Smooth muscle cell of the brain vasculature (primary cell): ENCODE measurements at regions not wholly inside any gene's neighbourhood (a gene's known extent, or its start where the extent isn't known, plus 50 kb on each side); places are given as distances from the start of the nearest gene placed in this dataset.
A peak's percentile ranks its signal among the peaks of the same experiment; 100 is the strongest.

ENCODE experiments used
- DNase-seq: peaks from one replicate; pipeline ENCODE4 v3.0.0-alpha.2; 2012; ENCODE audit warnings: low read depth, low spot score

DNA sequence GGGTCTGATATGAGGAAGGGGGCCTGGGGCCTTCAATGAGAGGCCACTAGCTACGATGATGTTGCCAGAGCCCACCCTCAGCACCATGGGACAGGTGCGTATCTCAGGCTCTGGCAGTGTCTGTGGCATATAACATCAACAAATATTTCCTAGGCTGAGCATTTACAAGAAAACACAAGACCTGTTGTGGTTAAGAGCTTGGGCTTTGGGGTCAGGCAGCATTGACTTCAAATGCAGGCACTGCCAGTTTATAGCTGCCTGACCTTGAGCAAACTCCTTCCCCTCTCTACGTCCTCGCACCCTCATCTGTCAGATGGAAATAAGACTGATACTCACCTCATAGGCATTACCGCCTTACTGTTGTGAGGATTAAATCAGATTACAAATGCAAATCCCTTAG lies 156.0 kb downstream of the KATNAL1 start:
- no peak for DNase-seq

GRCh38 chr13:30149248-30149647 lies 158.1 kb downstream of the KATNAL1 start:
- no peak for DNase-seq

DNA sequence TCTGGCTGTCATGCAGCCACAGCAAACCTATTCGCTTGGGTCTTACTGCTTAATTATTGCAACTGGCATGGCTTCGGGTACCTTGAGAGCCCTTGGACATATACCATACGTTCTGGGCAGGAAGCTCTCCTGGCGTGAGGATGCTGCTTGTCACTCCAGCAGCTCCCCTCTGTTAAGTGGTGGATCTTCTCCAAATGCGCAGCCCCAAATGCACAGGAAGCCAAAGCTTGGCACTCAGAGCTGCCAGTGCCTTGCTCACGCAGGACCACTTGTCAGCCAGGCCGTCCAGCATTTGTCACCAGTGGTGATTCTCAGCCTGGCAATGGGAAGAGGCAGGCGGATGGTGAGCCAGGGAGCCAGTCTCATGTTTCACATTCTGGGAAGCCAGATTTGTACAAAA lies 158.6 kb downstream of the KATNAL1 start:
- no peak for DNase-seq

DNA sequence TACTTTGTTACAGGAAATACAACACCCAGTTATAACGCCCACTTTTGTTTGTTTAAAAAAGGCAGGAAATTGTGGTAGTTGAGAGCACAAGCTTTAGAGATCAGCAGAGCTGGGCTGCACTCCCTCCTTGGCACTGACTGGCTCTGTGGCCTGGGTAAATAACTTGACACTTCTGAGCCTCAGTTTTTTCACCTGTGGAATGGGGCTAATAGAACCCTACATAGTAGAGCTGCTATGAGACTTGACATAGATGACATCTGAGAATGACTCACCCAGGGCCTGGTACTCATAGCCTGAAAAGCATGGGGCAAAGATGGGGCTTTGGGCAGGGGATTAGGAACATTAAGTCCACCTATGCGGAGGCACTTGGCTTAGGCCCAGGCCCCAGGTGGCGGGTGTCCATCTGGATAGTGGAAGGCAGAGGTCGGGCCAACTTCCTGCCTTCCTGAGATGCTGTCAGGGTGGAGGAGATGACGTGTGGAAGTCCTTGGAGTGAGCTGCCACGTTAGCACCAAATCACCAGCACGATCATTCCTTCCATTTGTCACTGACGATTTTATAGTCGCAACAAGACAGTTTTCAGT lies 159.1 kb downstream of the KATNAL1 start:
- no peak for DNase-seq

DNA sequence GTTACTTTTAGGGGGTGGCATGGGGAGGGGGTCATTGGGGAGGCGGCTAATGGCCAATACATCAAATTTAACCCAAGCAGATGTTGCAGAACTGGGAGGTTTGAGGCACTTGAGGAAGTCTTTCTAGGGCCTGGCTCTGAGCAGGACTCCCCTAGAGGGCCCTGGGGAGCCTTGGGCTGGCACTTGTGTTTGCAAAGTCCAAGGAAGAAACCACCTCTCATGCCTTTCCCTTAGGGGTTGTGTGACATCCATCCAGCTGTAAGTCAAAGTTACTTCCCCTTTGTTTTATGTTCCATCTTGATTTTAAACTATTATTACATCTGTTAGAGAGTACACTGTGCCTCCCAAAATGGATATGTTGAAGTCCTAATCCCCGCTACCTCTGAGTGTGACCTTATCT lies 159.9 kb downstream of the KATNAL1 start:
- no peak for DNase-seq

DNA sequence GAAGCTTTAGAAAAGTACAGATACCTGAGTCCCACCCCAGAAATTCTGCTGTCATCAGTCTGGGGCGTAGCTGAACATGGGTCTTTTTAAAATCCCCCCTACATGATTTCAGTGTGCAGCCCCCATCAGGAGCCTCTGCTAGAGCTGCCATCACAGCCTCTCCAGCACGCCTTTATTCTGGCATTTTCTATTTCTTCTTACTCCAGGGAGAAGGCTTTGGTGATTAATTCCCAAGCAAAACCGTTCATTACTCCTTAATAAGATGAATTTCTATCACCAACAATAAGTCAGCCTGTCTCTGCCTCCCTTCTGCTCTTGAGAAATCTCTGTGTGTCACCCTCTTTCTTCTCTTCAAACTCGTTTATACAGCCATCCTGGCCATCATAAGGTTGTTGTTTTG lies 160.3 kb downstream of the KATNAL1 start:
- DNase-seq: no peak

DNA sequence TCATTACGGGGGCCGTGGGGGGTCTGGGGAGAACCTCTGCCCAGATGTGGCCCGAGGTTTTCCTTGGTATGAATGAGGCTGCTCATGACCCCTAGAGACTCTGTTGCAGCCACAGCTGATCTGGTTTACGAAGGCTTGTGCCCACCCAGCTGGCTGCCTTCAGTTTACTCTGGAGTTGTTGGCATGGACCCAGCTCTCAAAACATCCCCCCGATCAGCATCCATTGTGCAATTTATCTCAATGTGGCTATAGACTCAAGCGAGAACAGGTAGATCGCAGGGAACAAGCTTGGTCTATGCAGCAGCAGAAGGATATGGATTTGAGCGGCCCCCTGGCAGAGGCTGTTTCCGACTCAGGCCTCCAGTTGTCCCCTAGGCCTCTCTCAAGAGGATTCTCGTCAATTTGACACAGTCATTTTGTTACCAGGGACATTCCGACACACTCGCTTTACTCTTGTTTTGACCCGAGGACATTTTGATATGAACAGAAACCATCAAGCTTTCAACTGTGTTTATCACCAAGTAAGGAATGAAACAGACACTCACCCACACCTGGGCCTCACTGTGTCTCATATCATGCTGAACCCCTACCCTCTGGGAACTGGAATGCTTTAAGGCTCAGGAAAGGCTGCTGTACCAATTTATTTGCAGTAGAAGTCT lies 161.5 kb downstream of the KATNAL1 start:
- no peak for DNase-seq

DNA sequence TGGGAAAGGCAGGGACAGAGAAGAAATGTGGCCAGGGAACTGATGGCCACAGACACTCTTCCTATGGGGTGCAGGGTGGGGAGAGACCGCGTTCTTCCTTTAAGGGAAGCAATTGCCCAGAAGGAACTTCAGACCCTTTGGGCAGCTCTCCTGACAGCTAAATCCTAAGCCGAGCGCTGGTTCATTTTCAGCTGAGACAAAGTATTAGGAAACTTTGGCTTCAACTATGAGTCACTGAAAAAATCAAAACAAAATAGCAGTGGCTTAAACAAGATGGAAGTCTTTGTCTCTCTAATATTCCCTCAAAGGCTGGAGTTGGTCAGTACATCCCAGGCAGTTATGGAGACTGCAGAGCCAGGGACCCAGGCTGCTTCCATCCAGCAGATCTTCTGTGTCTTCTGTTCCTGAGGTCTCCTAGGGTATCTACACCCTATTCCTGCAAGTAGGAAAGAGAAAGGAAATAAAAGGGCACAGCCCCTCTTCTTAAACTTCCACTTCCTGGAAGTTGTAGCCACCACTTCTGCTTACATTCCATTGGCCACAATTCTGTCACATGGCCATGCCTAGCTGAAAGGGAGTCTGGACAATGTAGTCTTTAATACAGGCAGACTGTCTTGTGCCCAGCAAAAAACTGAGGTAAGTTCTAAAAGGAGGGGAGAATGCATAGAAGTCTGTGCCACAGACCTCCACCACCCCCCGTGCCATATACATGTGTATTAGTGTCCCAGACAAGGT lies 163.5 kb downstream of the KATNAL1 start:
- no peak for DNase-seq

DNA sequence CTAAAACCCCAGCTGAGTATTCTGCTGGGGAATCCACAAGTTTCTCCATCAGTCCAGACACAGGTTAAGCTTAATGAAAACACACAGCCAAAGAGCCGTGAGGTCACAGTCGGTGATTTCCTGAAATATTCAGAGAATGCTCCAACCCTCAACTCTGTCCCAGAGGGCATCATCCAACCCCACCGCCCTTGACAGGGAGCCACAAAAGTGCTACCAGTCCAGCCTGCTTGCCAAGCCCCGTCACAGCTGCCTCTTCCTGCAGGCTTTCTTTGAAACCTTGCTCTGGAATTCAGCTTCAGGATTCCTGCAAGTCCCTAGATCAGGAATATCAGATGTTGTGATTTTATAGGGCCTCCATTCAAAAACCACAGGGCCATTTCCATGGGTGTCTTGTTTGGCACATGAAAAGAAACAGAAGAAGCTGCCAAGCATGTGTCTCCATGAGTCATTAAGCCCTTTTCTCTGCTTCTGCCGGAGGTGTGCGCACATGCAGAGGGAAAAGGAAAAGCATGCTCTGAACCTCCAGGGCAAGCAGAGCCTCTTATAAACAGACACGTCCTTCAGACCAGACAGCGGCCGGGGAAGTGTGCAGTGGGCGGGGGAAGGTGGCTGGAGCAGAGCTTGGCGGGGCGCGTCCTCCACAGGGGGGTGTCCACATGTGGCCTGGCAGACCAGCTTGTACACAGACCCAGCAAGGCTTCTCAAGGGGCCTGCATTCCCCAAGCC lies 164.7 kb downstream of the KATNAL1 start:
- DNase-seq: peak; percentile 83

DNA sequence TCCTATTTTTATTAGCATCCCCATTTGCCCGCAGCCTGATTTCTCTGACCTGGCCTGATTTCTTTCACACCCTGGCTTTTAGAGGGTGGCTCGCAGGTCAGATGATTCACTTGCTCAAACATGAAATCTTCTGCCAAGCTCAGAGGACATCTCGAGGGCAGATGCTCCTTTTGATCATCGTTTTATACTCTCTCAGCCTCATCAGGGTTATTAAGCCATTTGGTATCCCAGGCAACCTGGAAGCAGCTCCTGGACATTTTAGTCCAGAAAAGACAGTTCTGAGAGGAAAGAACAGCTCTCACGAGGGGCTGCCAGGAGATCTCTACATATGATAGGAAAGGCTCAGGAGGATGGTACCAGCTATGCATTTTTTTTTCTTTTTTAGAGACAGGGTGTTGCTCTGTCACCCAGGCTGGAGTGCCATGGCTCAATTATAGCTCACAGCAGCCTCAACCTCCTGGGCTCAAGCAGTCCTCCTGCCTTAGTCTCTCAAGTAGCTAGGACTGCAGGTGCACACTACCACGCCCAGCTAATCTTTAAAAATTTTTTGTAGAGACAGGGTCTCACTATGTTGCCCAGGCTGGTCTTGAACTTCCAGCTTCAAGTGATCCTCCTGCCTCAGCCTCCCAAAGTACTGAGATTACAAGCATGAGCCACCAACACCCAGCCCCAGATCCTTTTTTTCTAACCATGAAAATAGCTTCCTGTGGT lies 165.4 kb downstream of the KATNAL1 start:
- no peak for DNase-seq

- no peak for DNase-seq
Measured at GRCh38 chr13:30140973-30141372, 166.4 kb downstream of the KATNAL1 start.

- DNase-seq: no peak
Measured at GRCh38 chr13:30138511-30138910, 168.8 kb downstream of the KATNAL1 start.

DNA sequence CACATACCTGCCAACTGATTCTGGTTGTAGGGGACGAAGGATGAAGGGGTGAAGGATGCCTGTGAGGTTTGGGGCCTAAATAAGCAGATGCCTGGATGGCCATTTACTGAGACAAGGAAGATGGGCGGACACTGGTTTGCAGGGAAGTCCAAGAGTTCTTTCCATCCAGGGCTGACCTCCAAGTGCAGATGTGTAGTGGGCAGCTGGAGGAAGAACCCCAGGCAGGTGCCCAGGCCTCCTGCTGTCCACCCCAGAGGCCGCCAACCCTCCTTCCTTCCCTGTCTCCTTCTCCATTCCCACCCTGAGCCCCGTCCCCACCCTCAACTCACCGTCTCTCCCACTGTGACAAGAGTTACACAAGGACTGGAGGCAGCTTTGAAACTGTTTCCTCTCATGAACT lies 171.5 kb downstream of the KATNAL1 start:
- DNase-seq: no peak

DNA sequence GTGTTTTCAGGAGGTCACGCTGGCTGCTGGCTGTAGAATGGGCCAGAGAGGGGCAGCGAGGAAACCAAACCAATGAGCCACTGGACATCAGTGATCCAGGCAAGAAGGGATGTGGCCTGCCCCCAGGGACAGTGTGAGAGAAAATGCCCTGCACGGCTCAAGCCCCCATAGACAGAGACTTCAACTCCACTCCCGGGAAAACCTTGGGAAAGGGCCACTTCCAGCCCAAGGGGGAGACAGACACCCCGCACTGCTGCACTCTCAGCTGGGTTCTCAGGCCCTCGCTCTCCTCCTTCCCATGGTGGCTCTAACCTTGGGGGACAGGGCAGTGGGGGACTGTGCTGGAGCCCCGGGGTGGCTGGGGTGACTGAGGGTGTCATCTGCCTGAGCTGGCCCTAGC lies 172.0 kb downstream of the KATNAL1 start:
- no peak for DNase-seq

DNA sequence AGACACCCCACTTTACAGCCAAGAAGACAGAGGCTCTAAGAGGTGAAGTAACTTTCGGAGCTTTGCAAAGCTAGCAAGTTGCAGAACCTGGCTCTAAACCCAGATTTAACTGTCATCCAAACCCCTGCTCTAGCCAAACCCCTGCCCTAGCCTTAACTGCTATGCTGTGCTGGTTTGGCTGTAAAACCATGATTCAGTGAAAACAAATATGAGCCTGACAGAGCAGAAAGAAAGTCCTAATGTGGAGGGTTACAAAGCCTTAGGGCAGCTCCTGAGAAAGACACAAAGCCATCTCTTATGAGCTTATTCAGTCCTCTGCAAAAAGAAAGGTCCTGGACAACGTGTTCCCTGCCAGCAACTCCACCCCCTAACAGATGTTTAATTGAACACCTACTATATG lies 172.8 kb downstream of the KATNAL1 start:
- DNase-seq: no peak

- no peak for DNase-seq
Measured at GRCh38 chr13:30133996-30134395, 173.4 kb downstream of the KATNAL1 start.

GRCh38 chr13:30133554-30133912 lies 173.8 kb downstream of the KATNAL1 start:
- no peak for DNase-seq

DNA sequence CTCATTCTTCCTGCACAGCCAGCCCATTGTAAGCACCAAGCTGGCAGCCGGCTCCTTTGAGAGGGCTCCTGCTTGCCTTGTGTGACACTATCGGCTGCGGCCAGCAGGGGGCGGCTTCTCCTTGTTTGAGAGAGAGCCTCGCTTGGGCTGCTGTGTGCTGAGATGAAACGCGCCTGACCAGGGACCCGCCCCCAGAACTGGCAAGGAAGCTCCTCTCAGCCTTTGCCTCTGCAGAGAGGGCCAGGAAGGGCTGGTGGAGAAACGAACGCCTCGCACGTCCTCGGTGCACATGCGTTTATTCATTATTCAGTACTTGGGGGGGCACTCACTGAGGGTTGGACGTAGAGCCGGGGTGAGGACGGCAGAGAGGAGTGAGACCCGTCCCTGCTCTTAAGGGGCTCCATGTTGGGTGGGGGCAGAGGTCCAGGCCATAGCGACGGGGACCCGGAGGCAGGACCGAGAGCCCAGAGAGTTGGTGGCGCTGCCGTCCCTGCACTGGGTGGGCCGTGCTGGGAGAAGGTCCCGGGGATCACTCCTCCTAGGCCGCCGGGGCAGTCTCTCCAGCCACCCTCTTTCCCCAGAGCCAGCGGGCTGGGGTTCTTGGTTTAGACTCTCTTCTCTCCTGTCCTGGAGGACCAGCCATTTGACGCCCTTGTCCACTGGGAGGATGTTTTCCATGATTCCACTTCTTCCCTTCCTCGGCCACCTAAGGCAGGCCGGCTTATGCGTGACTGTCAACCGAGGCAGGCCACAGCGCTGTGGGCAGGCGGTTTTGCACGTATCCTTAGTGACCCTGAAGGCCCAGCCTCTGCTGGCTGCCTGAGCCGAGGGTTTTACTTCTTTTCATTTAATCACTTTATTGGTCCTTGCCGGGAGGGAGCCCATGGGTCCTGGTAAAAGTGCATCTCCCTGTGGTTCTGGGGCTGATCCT lies 174.5 kb downstream of the KATNAL1 start:
- DNase-seq: peak; percentile 83

GRCh38 chr13:30129411-30129810 lies 177.9 kb downstream of the KATNAL1 start:
- no peak for DNase-seq

- no peak for DNase-seq
Measured at GRCh38 chr13:30128591-30128990, 178.8 kb downstream of the KATNAL1 start.

GRCh38 chr13:30128095-30128494 lies 179.3 kb downstream of the KATNAL1 start:
- DNase-seq: no peak
